ENCODE measurements at regions not wholly inside any gene's neighbourhood (a gene's known extent, or its start where the extent isn't known, plus 50 kb on each side); places are given as distances from the start of the nearest gene placed in this dataset.
"Not testable (repeated sequence)": the region's sequence is repeated elsewhere in the genome, so short reads cannot be mapped to it uniquely, and the experiment has no call there.

GRCh38 chr6:168238159-168238909 is 81.2 kb downstream of the DACT2 start:
- ATAC-seq = no peak
- intact Hi-C loops (cut with DNase I) = no loop called here
- no peak for DNase-seq
- WGBS (ENCODE audit: insufficient coverage, low coverage, low lambda C conversion rate, missing lambda C conversion rate) = 87% methylated on average over 11 of the region's 11 CpGs
- Histone ChIP-seq H3K36me3 (no peaks in the 10 kb centered on the region), H3K4me1 (no peaks in the 10 kb centered on the region), H3K27me3 (no peaks in the 10 kb centered on the region), H3K4me3 (no peak overlapping the region), H3K27ac (no peak overlapping the region), H3K9me3 (no peaks in the 10 kb centered on the region)
- TF ChIP-seq POLR2A (IDR thresholded peaks at IDR 0.05) = no peak
- no peak for TF ChIP-seq CTCF (IDR thresholded peaks at IDR 0.05)

GRCh38 chr6:168233875-168234213 is 85.7 kb downstream of the DACT2 start:
- ATAC-seq; intact Hi-C loops (cut with DNase I); DNase-seq; H3K36me3 ChIP-seq; H3K27me3 ChIP-seq; H3K9me3 ChIP-seq; H3K27ac ChIP-seq; H3K4me3 ChIP-seq; H3K4me1 ChIP-seq: not testable (repeated sequence)
- 71% methylated on average over 4 of the region's 7 CpGs for WGBS (ENCODE audit: insufficient coverage, low coverage, low lambda C conversion rate, missing lambda C conversion rate)

- DNase-seq = no peak
- intact Hi-C loops (cut with DNase I) = no loop called here
- no peak for TF ChIP-seq CTCF (IDR thresholded peaks at IDR 0.05)
- TF ChIP-seq POLR2A (IDR thresholded peaks at IDR 0.05) = no peak
Observed at GRCh38 chr6:168232989-168233874, 86.3 kb downstream of the DACT2 start.

GRCh38 chr6:168232528-168232927 is 87.0 kb downstream of the DACT2 start:
- 77% methylated on average over 8 of the region's 11 CpGs for WGBS (ENCODE audit: insufficient coverage, low coverage, low lambda C conversion rate, missing lambda C conversion rate)
- Histone ChIP-seq H3K27me3 (no peaks in the 10 kb centered on the region), H3K4me3 (no peak overlapping the region), H3K27ac (no peak overlapping the region), H3K4me1 (no peaks in the 10 kb centered on the region), H3K9me3 (no peaks in the 10 kb centered on the region), H3K36me3 (no peaks in the 10 kb centered on the region)
- ATAC-seq = no peak
- no peak for DNase-seq
- TF ChIP-seq POLR2A (IDR thresholded peaks at IDR 0.05) = no peak
- no peak for TF ChIP-seq CTCF (IDR thresholded peaks at IDR 0.05)
- intact Hi-C loops (cut with DNase I) = no loop called here

More at GRCh38 chr6:168232989-168233874, 86.3 kb downstream of the DACT2 start:
- no peak for ATAC-seq
- no peaks in the 10 kb centered on the region for H3K27me3 ChIP-seq
- H3K4me3 ChIP-seq = no peak overlapping the region
- H3K36me3 ChIP-seq = no peaks in the 10 kb centered on the region
- no peaks in the 10 kb centered on the region for H3K9me3 ChIP-seq
- H3K27ac ChIP-seq = no peak overlapping the region
- H3K4me1 ChIP-seq = no peaks in the 10 kb centered on the region
- 89% methylated on average over 22 of the region's 28 CpGs for WGBS (ENCODE audit: insufficient coverage, low coverage, low lambda C conversion rate, missing lambda C conversion rate)

- no peak for DNase-seq
- H3K4me1 ChIP-seq = no peaks in the 10 kb centered on the region
- no peaks in the 10 kb centered on the region for H3K27me3 ChIP-seq
- peak; percentile 54 to 79 (median 72) for ATAC-seq
- H3K36me3 ChIP-seq = no peaks in the 10 kb centered on the region
- H3K4me3 ChIP-seq = no peak overlapping the region
- intact Hi-C loops (cut with DNase I) = no loop called here
- WGBS (ENCODE audit: insufficient coverage, low coverage, low lambda C conversion rate, missing lambda C conversion rate) = 17% methylated on average over 6 of the region's 6 CpGs
- H3K9me3 ChIP-seq = no peaks in the 10 kb centered on the region
- no peak for TF ChIP-seq POLR2A (IDR thresholded peaks at IDR 0.05)
- TF ChIP-seq CTCF (IDR thresholded peaks at IDR 0.05) = no peak
- H3K27ac ChIP-seq = no peak overlapping the region
Observed at GRCh38 chr6:168232062-168232461, 87.5 kb downstream of the DACT2 start.

All from right lobe of liver (tissue), 6 donors.